ENCODE measurements at regions not wholly inside any gene's neighbourhood (a gene's known extent, or its start where the extent isn't known, plus 50 kb on each side); places are given as distances from the start of the nearest gene placed in this dataset.
A peak's percentile ranks its signal among the peaks of the same experiment; 100 is the strongest.
"Not testable (repeated sequence)": the region's sequence is repeated elsewhere in the genome, so short reads cannot be mapped to it uniquely, and the experiment has no call there.

GRCh38 chr10:5268743-5269142 is 72.1 kb downstream of the AKR1C4 start:
- DNase-seq (ENCODE audit: low read depth): no peak

GRCh38 chr10:5269791-5270190 is 73.2 kb downstream of the AKR1C4 start:
- no peak for DNase-seq (ENCODE audit: low read depth)

- DNase-seq (ENCODE audit: low read depth): no peak
Measured at GRCh38 chr10:5271526-5271925, 74.9 kb downstream of the AKR1C4 start.

- no peak for DNase-seq (ENCODE audit: low read depth)
Measured at GRCh38 chr10:5272065-5272803, 75.6 kb downstream of the AKR1C4 start.

- no peak for DNase-seq (ENCODE audit: low read depth)
Measured at GRCh38 chr10:5274795-5275194, 78.2 kb downstream of the AKR1C4 start.

GRCh38 chr10:5281356-5281755 is 83.4 kb upstream of the UCN3 start:
- no peak for DNase-seq (ENCODE audit: low read depth)

GRCh38 chr10:5282137-5282536 is 82.6 kb upstream of the UCN3 start:
- no peak for DNase-seq (ENCODE audit: low read depth)

GRCh38 chr10:5283305-5284158 is 81.2 kb upstream of the UCN3 start:
- peak; percentile 55 for DNase-seq (ENCODE audit: low read depth)

- no peak for DNase-seq (ENCODE audit: low read depth)
Measured at GRCh38 chr10:5284311-5285057, 80.3 kb upstream of the UCN3 start.

- no peak for DNase-seq (ENCODE audit: low read depth)
Measured at GRCh38 chr10:5285186-5285585, 79.6 kb upstream of the UCN3 start.

GRCh38 chr10:5288359-5288758 is 76.4 kb upstream of the UCN3 start:
- DNase-seq (ENCODE audit: low read depth): no peak

GRCh38 chr10:5289228-5289627 is 75.5 kb upstream of the UCN3 start:
- not testable (repeated sequence) for DNase-seq (ENCODE audit: low read depth)

GRCh38 chr10:5291501-5292195 is 73.1 kb upstream of the UCN3 start:
- peak; percentile 48 for DNase-seq (ENCODE audit: low read depth)

- no peak for DNase-seq (ENCODE audit: low read depth)
Measured at GRCh38 chr10:5292196-5292735, 72.5 kb upstream of the UCN3 start.

- DNase-seq (ENCODE audit: low read depth): not testable (repeated sequence)
Measured at GRCh38 chr10:5292970-5293369, 71.8 kb upstream of the UCN3 start.

- DNase-seq (ENCODE audit: low read depth): peak; percentile 73
Measured at GRCh38 chr10:5293691-5294550, 70.8 kb upstream of the UCN3 start.

- no peak for DNase-seq (ENCODE audit: low read depth)
Measured at GRCh38 chr10:5297466-5297865, 67.3 kb upstream of the UCN3 start.

GRCh38 chr10:5297996-5298395 is 66.8 kb upstream of the UCN3 start:
- no peak for DNase-seq (ENCODE audit: low read depth)

- DNase-seq (ENCODE audit: low read depth): no peak
Measured at GRCh38 chr10:5299950-5300349, 64.8 kb upstream of the UCN3 start.

GRCh38 chr10:5303504-5303903 is 61.3 kb upstream of the UCN3 start:
- no peak for DNase-seq (ENCODE audit: low read depth)

- DNase-seq (ENCODE audit: low read depth): no peak
Measured at GRCh38 chr10:5305374-5305773, 59.4 kb upstream of the UCN3 start.

Measured in activated T-cell treated with anti-CD3 and anti-CD28 coated beads for 48 hours (primary cell).